Ammon's horn (tissue), 1 donor: ENCODE measurements at regions not wholly inside any gene's neighbourhood (a gene's known extent, or its start where the extent isn't known, plus 50 kb on each side); places are given as distances from the start of the nearest gene placed in this dataset.

Source experiments
- DNase-seq: peaks from one replicate; pipeline ENCODE4 v3.0.0-alpha.2; 2016; ENCODE audit warnings: low spot score

DNA sequence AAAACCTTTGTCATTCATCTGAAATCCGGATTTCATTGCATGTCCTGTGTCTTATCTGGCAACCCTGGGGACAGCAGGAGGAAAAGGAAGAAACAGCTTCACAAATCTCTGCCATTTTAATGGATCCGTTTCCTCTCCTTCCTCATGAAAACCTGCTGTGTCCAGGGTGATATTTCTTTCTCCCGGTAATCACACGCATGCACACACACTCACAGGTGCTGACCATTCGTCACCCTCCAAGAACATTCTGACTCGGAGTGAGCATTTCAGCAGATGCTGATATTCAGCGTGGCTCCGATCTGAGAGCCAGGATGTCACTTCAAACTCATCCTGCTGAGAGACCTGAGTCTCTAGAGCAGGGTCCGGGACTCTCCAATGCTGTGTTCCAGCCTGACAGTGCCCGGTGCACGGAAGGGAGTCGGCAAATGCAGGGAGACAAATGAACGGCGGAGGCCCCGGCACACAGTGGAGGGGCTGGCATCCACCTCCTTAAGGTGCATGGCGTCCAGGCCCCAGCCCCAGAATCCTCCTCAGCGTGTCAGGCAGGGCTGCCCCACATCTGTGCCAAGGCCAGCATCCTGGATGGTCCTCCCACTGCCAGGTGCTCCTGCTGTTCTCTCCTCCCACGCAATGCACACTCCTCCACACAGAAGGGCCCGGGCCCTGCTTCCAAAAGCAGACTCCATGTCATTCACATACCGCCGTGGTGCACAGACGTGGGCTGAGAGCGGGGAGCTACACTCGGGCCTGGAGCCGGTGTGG, 70.7 kb downstream of the RBFOX3 start:
- no peak for DNase-seq

DNA sequence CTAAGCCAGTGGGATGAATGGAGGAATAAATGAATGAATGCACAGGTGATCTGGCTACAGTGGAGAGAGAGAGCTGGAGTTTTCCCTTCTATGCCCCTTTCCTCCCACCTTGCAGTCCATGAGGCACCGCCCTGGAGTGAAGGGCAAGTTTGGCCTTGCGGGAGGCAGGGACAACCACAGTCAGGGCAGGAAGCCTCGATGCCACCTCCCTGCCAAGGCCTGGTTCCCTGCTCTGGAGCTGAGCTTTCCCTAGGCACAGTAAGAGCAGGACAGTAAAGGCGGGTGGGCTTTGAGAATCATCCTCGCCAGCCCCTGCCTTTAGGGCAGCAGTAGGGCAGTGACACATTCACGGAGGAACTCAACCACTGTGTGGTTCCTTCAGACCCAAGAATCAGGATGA, 72.6 kb downstream of the RBFOX3 start:
- no peak for DNase-seq

DNA sequence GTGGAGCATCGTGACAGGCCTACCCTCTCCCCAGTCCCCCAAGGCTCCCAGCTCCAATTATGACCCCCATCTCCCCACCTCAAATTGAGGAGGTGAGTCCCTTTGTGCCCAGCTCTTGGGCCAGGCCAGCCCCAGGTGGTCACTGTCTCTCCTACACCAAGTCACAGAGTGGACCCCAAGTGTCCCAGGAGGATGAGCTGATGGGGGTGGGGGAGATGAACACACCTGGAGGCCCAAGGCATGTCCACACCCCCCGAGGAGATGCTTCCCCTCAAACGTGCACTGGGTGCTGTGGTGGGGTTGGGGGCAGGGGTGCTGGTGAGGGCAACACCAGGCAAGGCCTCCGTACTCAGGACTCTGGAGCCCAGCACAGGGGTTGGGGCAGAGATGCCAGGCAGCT, 73.2 kb downstream of the RBFOX3 start:
- DNase-seq: no peak

DNA sequence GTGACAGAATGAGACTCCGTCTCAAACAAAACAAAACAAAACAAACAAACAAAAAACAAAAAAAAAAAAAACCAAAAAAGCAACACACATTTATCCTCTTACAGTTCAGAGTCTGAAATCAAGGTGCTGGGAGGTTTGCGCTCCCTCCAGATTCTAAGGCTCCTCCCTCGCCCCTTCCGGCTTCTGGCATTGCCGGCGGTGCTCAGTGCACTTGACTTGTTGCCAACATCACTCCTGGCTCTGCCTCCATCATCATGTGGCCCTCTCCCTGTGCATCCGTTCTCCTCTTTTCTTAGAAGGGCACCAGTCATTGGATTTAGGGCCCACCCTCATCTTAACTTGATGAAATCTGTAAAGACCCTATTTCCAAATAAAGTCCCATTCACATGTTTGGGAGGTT, 73.8 kb downstream of the RBFOX3 start:
- DNase-seq: no peak

DNA sequence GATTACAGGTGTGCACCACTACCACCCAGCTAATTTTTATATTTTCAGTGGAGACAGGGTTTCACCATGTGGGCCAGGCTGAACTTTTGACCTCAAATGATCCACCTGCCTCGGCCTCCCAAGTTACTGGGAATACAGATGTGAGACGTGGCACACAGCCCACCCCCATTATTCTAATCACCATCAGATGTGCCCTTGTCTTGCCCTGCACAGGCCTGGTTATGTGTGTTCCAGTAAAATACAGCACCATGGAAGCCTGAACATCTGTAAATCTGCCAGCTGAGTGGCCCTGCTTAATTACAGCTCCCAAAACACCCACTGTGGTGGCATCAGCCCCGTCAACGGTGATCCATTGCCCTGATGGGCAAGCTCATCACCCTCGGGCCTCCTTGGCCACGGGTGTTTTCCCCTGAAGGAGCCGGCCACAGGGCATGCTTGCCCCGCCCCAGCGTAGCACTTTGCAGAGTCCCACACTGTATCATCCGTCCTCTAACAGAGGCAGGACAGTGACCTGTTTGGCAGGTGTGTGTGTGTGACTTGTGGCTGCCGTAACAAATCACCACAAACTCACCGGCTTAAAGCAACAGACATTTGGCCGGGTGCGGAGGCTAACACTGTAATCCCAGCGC, 74.5 kb downstream of the RBFOX3 start:
- no peak for DNase-seq

DNA sequence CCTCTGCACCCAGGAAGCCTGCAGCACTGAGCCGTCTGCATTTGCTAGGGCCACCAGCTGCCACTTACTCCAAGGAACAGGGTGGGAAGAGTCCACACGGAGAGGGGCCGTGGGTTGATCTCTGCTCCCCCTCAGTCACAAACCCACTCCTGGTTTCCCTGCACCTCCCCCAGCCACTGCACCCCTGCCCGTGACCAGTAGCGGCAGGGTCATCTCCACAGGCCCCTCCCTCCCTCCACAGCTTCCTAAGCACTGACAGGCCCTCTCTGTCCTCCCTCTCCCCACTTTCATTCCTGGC, 75.2 kb downstream of the RBFOX3 start:
- no peak for DNase-seq

DNA sequence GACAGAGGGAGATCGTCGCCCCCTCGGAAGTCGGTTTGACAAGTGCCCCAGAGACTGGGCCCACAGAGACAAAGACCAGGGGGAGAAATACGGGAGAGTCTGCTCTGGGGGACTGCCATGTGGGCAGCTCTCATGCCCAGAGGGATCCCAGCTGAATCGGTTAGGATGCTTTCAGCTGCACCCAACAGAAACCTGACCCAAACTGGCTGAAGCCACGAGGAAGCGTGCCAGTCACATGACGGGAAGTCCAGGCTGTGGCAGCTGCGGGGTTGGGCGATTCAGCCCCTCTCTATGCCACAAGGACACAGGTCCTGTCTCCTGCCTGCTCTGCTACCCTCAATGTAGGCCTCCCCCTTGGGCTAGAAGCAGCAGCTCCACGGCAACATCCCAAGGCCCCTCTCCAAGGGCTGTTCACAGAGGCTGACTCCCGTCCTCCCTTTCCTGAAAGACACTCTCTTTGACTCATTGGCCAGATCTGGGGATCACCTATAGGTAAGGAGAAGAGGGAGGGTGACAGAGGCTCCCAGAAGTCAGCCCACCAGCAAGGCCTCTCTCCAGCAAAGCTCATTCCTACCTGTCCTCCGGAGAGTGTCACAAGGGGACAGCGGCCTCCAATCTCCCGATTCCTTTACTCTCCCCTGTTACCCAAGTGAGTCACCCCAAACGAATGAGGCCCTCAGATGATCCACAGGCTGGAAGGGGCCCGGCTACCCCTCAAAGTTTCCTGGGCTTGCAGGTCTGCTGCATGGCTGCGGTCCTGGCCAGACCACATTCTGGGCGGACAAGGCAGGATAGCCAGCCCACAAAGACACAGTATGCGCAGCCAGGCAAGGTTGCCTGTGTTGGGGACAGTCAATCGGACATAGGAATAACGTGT, 75.8 kb downstream of the RBFOX3 start:
- DNase-seq: no peak

DNA sequence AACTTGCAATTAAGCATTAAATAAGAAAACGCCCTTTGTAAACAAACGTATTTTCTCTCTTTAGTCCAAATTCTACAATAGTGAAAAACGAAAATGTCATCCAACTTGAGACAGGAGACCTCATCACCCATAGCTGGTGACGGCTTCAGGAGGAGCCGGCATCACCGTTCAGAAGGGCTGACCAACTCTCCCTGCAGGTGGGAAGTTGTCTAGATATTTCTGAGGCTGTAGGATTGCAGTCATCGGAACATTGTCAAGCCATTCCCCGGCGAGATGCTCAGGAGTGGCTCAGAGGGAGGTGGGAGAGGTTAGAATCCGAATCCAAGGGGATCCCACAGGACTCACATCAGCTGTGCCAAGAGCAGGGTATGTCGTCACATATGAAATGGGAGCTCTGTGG, 76.7 kb downstream of the RBFOX3 start:
- DNase-seq: no peak

DNA sequence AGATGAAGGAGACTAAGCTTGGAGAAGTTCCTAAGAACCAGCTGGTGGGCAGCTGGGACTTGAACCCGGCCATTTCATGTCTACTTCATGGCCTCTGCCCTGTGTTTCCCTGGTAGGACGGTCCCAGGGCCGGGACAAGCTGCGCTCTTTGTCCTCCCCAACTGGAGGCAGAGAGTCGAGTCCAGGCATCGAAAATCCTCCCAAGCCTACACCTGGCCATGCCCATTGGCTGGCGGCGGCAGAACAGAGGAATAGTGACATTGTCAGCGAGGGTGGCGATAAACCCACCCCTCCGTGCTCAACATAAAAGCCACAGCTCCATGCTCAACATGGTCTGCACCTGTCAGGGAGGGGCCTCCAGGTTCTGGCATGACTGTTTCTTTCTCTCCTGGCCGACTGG, 77.7 kb downstream of the RBFOX3 start:
- no peak for DNase-seq

DNA sequence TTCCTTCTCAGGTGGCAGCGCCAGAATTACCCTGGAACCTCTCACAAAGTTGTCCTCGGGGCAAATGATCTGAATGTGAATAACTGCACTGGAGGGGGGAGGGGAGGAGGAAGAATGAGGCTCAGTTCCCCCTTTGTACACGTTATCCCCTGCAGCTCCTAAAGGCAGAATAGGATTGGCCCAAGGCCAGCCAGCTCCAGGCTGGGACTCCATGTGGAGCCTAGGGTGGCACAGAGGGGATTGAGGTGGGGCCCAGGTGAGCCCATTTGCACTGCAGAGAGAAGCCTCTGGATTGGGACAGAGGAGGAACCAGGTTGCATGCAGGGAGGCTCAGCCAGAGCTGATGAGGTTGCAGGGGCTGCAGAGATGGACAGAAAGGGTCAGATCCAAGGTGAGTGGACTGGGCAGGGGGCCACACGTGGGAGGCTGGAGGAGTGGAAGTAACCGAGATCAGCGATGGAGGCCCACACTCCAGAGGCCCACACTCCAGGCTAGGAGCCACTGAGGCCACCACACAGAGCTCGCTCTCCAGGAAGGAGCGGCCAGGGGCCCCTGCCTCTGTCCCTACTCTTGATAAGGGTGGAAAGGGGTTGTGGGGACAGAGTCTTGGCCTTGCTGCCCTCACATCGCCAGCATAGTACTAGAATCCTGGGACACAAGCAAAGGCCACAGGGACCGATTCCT, 78.6 kb downstream of the RBFOX3 start:
- no peak for DNase-seq

DNA sequence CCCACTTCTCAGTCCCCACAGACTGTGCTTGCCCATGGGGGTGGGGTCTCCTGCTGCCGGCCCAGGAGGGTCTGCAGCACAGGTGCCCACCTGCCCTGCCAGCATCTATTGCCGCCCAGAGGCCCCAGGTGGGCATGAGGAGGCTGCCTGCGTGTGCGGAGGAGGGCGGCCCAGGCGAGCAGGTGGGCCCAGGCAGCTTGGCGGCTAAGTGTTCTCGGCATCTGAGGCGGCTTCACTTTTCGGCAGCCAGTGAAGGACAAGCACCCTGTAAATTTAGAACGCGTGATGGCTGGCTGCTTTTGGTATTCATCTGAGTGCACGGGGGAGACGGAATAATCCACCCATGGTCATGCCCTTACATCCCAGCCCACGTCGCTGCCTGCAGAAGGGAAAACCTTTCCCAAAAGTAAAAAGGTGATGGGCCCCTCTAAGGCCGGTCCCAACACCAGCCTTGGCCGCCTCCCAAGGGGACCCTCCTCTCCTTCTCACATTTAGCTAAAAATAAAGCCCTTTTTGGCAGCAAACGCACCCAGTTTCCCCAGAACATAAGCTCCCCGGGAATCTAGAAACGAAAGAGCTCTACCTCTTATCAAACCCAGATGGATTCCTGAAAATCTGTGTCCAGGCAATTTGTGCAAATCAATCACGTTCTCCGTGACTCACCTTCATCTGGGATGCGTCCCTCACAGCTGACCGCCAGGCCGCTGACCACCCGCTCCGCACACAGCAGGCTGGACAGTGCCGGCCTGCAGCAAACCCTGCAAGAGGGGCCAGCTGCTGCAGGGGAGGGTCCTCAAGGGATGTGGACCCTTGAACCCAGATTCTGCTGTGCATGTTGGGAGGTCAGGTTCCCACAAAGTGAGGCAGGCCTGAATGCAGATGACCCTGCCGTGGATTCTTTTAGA, 79.4 kb downstream of the RBFOX3 start:
- DNase-seq: no peak

DNA sequence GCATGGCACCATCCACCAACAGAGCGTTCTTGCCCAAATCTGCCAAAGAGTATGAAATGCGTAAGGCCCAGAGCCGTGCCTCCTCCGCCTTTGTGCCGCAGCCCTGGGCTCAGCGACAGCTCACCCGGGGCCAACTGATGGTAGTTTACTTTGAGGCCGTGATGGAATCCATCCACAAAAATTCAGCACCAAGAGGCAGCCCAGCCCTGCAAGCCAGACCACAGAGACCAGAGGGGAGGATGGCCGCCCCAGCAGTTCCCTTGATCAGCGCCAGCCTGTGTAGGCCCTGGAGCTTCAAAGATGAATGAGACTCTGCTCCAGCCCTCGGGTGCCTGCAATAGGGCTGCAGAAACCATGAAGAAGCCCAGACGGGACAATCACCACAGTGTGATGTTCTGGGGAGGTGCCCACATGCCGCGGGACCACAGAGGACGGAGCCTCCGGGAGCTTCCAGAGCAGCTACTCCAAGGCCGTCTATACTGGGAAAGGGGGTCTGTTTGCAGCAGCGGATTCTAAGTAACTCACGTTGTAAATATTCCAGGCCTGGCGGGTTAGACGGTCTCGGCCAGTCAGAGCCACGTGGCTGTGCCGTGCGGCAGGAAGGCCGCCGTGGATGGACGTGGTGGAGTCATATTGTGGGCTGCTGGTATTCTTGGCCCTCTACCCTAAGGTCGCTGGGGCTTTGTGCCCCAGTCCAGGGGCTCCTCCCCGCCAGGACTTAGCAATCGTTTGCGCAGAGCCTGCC, 80.3 kb downstream of the RBFOX3 start:
- DNase-seq: no peak

DNA sequence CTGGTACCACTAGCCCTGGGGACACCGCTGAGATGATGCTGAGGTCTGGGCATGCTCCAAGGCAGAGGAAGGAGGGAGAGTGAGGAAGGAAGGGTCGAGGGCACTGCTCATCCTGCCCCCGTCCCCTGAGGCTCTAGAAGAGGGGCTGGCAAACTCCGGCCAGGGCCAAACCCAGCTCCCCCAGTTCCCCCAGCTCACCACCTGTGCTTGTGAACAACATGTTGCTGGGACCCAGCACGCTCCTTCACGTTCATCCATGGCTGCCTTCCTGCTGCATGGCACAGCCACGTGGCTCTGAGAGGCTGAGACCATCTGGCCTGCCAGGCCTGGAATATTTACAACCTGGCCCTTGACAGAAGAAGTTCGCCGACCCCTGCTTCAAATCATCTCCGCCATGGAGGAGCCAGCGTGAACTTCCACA, 81.2 kb downstream of the RBFOX3 start:
- no peak for DNase-seq

DNA sequence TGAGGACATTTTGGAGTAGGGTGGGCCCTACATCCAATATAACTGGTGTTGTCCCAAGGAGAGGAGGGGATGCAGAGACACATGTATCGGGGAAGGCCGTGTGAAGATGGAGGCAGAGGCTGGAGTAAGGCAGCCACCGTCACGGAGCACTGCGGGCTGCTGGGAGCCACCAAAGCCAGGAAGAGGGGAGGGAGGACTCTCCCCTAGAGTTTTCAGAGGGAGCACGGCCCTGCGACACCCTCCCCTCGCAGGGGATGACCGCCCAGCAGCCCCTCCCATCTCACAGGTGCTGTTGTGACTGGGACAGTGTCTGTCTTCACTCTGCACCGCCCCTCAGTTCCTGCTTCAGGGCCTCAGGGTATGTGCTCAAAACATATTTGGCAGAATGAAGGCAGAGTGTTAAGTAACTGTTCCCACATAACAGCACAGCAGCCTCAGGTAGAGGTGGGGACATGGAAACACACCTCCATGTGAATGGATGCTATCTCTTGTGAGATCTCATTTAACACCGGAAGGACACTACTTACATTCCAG, 82.2 kb downstream of the RBFOX3 start:
- no peak for DNase-seq

DNA sequence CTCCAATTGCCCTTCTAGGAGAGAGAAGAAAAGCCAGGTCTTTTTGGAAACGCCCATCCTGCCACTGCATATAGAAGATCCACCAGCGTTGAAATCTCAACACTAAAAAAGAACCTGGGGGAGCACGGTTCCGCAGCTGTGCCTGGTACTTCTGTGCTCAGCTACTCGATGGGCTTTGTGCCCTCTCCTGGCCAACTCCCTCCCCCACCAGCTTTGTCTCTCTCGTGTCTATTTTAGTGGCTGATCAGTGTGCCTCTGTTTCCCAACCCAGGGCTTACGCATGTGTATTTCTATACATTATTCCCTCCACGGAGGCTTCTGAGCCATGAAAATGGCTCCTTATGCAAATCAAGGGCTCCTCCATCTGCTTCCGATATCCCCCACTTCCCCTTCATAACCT, 83.5 kb downstream of the RBFOX3 start:
- no peak for DNase-seq

DNA sequence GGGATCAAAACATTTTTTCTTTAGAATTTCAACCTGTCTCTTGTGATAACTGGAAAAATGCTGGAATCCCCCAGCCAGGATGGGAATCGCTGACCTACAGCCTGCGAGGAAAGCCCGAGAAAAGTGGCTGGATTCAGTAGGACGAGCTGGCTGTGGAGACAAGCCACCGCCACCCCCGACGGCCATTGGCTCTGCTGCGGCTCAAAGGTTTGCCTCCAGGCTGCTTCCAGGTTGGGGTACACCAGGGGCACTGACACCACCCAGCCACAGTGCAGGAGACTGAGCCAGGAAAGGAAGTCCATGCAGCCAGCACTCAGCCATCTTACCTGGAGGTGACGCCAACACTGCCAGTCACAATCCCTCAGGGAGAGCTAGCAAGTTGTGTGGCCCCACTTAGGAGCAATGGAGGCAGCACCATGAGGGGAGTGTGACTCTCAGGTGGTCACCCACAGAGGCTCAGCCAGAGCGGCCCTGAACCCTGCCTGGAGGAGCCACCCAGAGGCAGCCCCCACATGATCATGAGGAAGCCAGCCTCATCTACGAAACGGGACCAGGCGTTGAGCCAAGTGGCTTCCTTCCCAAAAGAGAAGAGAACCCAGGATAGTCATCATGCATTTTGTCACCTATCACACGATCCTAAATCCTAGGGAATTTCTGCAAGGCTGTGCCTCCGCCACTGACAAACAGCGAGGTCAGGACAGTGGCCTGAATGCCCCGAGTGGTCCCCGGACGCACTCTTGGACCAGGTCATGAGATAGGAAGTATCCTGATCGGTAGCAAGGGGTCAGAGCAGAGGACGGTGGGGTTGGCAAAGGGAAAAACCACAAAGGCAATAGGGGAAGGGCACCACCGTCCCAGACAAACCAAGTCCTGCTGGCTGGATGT, 84.8 kb downstream of the RBFOX3 start:
- no peak for DNase-seq

DNA sequence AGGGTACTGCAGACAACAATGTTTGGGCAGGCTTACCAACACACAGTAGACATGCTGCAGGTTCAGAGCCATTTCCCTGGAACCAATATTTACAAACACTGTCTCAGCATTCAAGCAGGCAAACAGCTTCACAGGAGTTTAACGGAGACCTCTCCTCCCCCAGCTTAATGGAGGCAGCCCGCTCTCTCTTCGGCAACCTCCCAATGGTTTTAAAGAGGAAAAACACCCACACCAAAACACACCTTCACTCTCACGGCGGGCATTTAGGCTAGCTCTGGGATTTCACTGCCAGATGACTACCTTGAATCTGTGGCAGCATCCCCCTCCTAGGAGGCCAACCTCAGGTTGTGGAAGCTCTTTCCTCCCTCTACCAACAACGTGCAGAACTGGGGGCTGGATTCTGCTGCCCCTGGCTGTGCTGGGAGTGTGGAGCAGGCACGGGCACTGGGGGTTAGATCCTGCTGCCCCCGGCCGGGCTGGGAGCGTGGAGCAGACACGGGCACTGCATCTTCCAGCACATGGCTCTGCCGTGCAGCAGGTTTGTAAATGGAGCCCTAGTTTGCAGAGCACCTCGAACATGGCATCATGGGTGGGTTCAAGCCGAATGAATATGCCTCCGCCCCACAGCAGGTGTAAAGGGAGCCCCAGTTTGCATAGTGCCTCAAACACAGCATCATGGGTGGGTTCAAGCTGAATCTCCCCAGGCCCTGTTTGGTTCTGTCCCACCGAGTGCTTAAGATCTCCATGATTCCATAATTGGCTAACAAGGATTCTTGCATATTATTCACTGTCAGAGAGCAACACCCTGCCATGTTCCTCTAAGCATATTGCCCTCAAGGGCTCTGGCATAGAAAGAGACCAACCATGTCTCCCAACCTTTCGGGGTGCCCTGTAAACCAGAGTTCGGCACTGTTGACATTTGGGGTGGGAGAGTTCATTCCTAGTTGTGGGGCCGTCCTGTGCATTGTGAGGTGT, 86.4 kb downstream of the RBFOX3 start:
- DNase-seq: no peak

DNA sequence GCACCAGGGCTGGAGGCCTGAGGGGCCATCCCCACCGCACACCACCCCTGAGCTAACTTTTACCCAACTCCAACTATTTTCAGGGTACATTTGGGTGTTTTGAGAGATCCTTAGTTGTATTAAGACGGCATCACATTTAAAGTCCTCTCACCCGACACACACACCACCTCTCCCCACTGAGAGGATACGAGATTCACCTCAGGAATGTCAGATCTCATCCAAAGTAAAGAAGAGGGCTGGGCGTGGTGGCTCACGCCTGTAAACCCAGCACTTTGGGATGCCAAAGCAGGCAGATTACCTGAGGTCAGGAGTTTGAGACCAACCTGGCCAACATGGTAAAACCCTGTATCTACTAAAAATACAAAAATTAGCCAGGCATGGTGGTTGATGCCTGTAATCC, 88.4 kb downstream of the RBFOX3 start:
- no peak for DNase-seq
